ENCODE measurements at regions not wholly inside any gene's neighbourhood (a gene's known extent, or its start where the extent isn't known, plus 50 kb on each side); places are given as distances from the start of the nearest gene placed in this dataset.

GRCh38 chr9:78574354-78575045, 277.6 kb downstream of the PSAT1 start:
- Histone ChIP-seq H3K9me3 (no peaks in the 10 kb centered on the region), H3K27ac (no peak overlapping the region), H3K4me3 (no peak overlapping the region), H3K4me1 (no peaks in the 10 kb centered on the region), H3K27me3 (no peaks in the 10 kb centered on the region), H3K36me3 (no peaks in the 10 kb centered on the region)
- intact Hi-C loops (cut with DNase I; ENCODE audit: low total_unique reads) (no loop called here), in situ Hi-C loops (cut with MboI; ENCODE audit: low pct_ligation_motif_present in 1 of 4, low pct_unique_long_range_greater_than_20kb in 1 of 4, low sequenced_read_pairs in 3 of 4) (no loop called here)
- DNase-seq = no peak
- 73 to 85% methylated on average over 7 of the region's 7 CpGs for WGBS, 2 donors (ENCODE audit: low coverage in 1 of 2)
- TF ChIP-seq POLR2AphosphoS5 (IDR thresholded peaks at IDR 0.05) = no peak
- TF ChIP-seq POLR2A (IDR thresholded peaks at IDR 0.05) = no peak
- no peak for TF ChIP-seq EP300 (IDR thresholded peaks at IDR 0.05; ENCODE audit: low read depth)
- no peak for TF ChIP-seq CTCF (IDR thresholded peaks at IDR 0.05)

- in situ Hi-C loops (cut with MboI; ENCODE audit: low pct_ligation_motif_present in 1 of 4, low pct_unique_long_range_greater_than_20kb in 1 of 4, low sequenced_read_pairs in 3 of 4) (no loop called here), intact Hi-C loops (cut with DNase I; ENCODE audit: low total_unique reads) (no loop called here)
- H3K36me3 ChIP-seq = no peaks in the 10 kb centered on the region
- H3K27me3 ChIP-seq = no peaks in the 10 kb centered on the region
- no peak overlapping the region for H3K27ac ChIP-seq
- WGBS, 2 donors (ENCODE audit: low coverage in 1 of 2) = 34 to 35% methylated on average over 3 to 4 of the region's 4 CpGs
- H3K4me1 ChIP-seq = no peaks in the 10 kb centered on the region
- no peak for DNase-seq
- no peaks in the 10 kb centered on the region for H3K9me3 ChIP-seq
- TF ChIP-seq EP300 (IDR thresholded peaks at IDR 0.05; ENCODE audit: low read depth) (no peak), POLR2AphosphoS5 (IDR thresholded peaks at IDR 0.05) (no peak), CTCF (IDR thresholded peaks at IDR 0.05) (no peak), POLR2A (IDR thresholded peaks at IDR 0.05) (no peak)
- no peak overlapping the region for H3K4me3 ChIP-seq
Observed at GRCh38 chr9:78575081-78575480, 278.2 kb downstream of the PSAT1 start.

DNA sequence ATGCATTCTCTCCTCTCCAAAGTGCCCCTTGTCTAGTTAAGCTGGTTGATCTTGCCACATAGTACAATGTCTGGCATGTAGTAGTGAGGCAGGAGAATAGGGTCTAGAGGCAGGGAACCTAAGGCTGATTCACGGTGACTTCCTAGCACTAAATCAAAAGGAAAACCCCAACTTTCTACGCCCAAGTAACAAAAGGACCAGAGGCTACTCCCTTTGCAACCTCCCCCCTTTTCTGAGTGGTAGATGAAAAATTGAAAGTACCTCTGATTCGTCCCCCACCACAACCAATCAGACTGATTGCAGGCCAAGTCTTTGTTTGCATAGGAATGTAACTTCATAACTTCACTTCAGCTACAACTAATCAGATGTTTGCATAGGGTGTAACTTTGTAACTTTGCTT, 278.8 kb downstream of the PSAT1 start:
- no peak for DNase-seq
- Histone ChIP-seq H3K4me3 (no peak overlapping the region), H3K36me3 (no peaks in the 10 kb centered on the region), H3K27me3 (no peaks in the 10 kb centered on the region), H3K4me1 (no peaks in the 10 kb centered on the region), H3K9me3 (no peaks in the 10 kb centered on the region), H3K27ac (no peak overlapping the region)
- WGBS, 2 donors (ENCODE audit: low coverage in 1 of 2) = 73 to 76% methylated on average over 2 to 3 of the region's 3 CpGs
- intact Hi-C loops (cut with DNase I; ENCODE audit: low total_unique reads) (no loop called here), in situ Hi-C loops (cut with MboI; ENCODE audit: low pct_ligation_motif_present in 1 of 4, low pct_unique_long_range_greater_than_20kb in 1 of 4, low sequenced_read_pairs in 3 of 4) (no loop called here)
- TF ChIP-seq POLR2A (IDR thresholded peaks at IDR 0.05) (no peak), EP300 (IDR thresholded peaks at IDR 0.05; ENCODE audit: low read depth) (no peak), POLR2AphosphoS5 (IDR thresholded peaks at IDR 0.05) (no peak), CTCF (IDR thresholded peaks at IDR 0.05) (no peak)

DNA sequence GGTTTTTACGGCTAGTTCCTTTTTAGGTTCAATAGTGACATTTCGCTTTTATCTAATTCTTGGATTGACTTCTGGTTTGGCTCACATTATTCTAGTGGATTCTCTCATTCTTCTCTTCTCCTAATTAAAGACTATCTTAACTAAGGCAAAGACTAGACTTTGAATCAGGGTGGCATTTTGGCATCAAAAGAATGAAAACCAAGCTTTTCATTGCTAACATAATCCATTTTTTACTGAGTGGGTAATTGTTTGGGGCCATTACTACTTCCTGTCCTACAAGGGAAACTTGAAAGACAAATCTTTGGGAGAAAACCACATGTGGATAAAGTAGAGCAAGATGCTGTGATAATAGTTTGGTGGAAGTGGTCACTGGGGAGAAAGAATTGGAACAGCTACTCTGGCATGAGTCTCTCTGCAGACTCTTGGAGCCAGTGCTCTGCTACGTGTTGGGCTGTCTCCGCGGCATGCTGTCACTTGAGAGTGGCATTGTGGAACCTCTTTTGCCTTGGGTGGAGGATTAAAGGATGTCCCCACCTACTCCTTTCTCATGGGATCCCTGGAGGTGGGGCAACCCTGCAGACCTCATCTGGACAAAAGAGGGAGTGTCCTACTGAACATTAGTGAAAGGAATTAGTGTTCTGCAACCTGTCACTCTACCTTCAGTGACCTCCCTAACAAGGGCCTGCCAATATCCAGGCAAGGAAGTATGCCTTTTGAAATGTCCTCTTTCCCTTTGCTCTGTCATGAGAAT, 280.4 kb downstream of the PSAT1 start:
- WGBS, 2 donors (ENCODE audit: low coverage in 1 of 2) = 86 to 90% methylated on average over 3 to 5 of the region's 5 CpGs
- H3K4me1 ChIP-seq = no peaks in the 10 kb centered on the region
- no peak overlapping the region for H3K4me3 ChIP-seq
- TF ChIP-seq POLR2A (IDR thresholded peaks at IDR 0.05) (no peak), POLR2AphosphoS5 (IDR thresholded peaks at IDR 0.05) (no peak), CTCF (IDR thresholded peaks at IDR 0.05) (no peak), EP300 (IDR thresholded peaks at IDR 0.05; ENCODE audit: low read depth) (no peak)
- H3K9me3 ChIP-seq = no peaks in the 10 kb centered on the region
- no peaks in the 10 kb centered on the region for H3K36me3 ChIP-seq
- H3K27me3 ChIP-seq = no peaks in the 10 kb centered on the region
- in situ Hi-C loops (cut with MboI; ENCODE audit: low pct_ligation_motif_present in 1 of 4, low pct_unique_long_range_greater_than_20kb in 1 of 4, low sequenced_read_pairs in 3 of 4) (no loop called here), intact Hi-C loops (cut with DNase I; ENCODE audit: low total_unique reads) (no loop called here)
- H3K27ac ChIP-seq = no peak overlapping the region
- DNase-seq = no peak

All from transverse colon (tissue), 4 donors.